GM23248 (cell line): ENCODE measurements at regions not wholly inside any gene's neighbourhood (a gene's known extent, or its start where the extent isn't known, plus 50 kb on each side); places are given as distances from the start of the nearest gene placed in this dataset.
"Not testable (repeated sequence)": the region's sequence is repeated elsewhere in the genome, so short reads cannot be mapped to it uniquely, and the experiment has no call there.

ENCODE experiments used
- EZH2 ChIP-seq: fragments of 200-600 bp; sonication (generic); IDR thresholded peaks from 2 replicates; pipeline ENCODE4 v1.6.1; 2018; ENCODE audit warnings: antibody characterized with exemption, mild to moderate bottlenecking; ENCODE audit not compliant: insufficient read depth, poor library complexity, severe bottlenecking
- EZH2phosphoT487 ChIP-seq: fragments of 200-600 bp; sonication (generic); IDR thresholded peaks from 2 replicates; pipeline ENCODE4 v1.6.1; 2018; ENCODE audit warnings: antibody characterized with exemption, moderate library complexity, mild to moderate bottlenecking, low read depth; ENCODE audit not compliant: insufficient read depth

DNA sequence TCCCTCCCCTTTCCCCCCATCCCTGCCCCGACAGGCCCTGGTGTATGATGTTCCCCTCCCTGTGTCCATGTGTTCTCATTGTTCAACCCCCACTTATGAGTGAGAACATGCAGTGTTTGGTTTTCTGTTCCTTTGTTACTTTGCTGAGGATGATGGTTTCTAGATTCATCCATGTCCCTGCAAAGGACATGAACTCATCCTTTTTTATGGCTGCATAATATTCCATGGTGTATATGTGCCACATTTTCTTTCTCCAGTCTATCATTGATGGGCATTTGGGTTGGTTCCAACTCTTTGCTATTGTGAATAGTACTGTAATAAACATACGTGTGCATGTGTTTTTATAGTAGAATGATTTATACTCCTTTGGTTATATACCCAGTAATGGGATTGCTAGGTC, 68.0 kb downstream of the RPUSD4 start:
- TF ChIP-seq EZH2phosphoT487, EZH2: not testable (repeated sequence)
